ACC112 (cell line): ENCODE measurements at regions not wholly inside any gene's neighbourhood (a gene's known extent, or its start where the extent isn't known, plus 50 kb on each side); places are given as distances from the start of the nearest gene placed in this dataset.
A peak's percentile ranks its signal among the peaks of the same experiment; 100 is the strongest.

Source experiments
- H2AFZ ChIP-seq: fragments of 200-600 bp; sonication (generic); one replicate; pipeline ENCODE4 v1.6.0; 2017; ENCODE audit warnings: antibody characterized with exemption, low read length; ENCODE audit not compliant: unreplicated experiment
- H3K27ac ChIP-seq: fragments of 200-600 bp; sonication (generic); 2 replicates; pipeline ENCODE4 v1.5.1; 2014; ENCODE audit warnings: low read depth, mild to moderate bottlenecking, antibody characterized with exemption, low read length, moderate library complexity
- H3K27me3 ChIP-seq: fragments of 200-600 bp; sonication (generic); 2 replicates; pipeline ENCODE4 v1.6.1; 2014; ENCODE audit warnings: mild to moderate bottlenecking, antibody characterized with exemption, low read length, moderate library complexity, mixed read lengths; ENCODE audit not compliant: insufficient read depth
- H3K36me3 ChIP-seq: fragments of 200-600 bp; sonication (generic); 2 replicates; pipeline ENCODE4 v1.6.1; 2016; ENCODE audit warnings: mild to moderate bottlenecking, antibody characterized with exemption, low read length, moderate library complexity, mixed read lengths; ENCODE audit not compliant: insufficient read depth
- H3K4me1 ChIP-seq: fragments of 200-600 bp; sonication (generic); one replicate; pipeline ENCODE4 v1.6.1; 2016; ENCODE audit warnings: low read length, mixed read lengths; ENCODE audit not compliant: insufficient read depth, unreplicated experiment, control insufficient read depth
- H3K4me3 ChIP-seq: fragments of 200-600 bp; sonication (generic); 2 replicates; pipeline ENCODE4 v1.5.1; 2014; ENCODE audit warnings: mild to moderate bottlenecking, low read depth, low read length
- H3K79me2 ChIP-seq: fragments of 200-600 bp; sonication (generic); one replicate; pipeline ENCODE4 v1.6.0; 2016; ENCODE audit warnings: low read length; ENCODE audit not compliant: control insufficient read depth, unreplicated experiment, insufficient read depth

DNA sequence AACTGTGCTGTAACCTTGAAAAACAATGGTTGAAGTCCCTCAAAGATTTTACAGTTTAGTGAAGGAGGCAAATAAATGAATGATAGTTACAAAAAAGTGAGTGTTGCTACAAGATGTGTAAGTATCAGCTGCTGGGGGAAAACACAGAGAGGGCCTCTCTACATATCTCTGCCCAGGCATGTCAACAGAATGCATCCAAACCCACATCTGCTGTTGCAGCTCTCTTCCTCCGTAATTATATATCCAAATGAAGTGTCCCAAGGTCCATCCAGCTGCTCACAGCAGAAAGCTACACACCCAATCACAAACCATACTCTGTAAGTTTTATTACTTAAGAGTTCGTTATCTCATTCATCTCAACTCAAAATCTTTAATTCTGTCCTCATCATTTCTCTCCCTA, 584.6 kb downstream of the ANXA1 start:
- H3K27me3 ChIP-seq, result no peaks in the 10 kb centered on the region
- H3K4me3 ChIP-seq, result no peak overlapping the region

DNA sequence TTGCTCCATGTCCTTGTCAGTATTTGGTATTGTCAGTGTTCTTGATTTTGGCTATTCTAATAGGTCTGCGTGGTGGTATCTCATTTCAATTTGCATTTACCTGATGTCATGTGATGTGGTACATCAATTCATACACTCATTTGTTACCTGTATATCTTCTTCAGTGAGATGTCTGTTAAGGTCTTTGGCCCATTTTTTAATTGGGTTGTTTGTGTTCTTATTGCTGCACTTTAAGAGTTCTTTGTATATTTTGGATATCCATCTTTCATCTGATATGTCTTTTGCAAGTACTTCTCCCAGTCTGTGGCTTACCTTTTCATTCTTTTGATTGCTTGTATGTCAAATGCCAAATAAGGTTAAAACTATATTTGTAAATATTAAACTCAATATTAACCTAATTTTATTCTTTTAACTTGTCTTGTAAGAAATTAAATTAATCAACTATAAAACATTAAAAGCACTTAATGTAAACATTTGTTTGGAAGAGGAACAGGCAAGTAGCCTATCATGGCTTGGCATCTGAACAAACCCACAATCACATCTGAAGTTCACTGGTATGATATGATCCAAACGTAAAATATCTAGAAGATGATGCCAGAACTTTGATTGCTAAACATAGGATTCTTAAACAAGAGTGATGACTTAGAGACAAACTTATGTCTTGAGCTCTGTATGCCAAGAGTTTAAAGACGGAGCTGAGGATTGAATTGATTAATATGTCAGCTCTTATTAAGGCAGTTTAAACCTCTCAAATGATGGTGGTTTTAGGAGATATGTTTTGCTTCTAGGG, 587.3 kb downstream of the ANXA1 start:
- no peaks in the 10 kb centered on the region for H3K79me2 ChIP-seq
- peaks cover 13% of the 10 kb centered on the region for H3K4me1 ChIP-seq
- no peaks in the 10 kb centered on the region for H3K36me3 ChIP-seq
- H3K4me3 ChIP-seq, result no peak overlapping the region
- H2AFZ ChIP-seq, result no peak overlapping the region
- H3K27ac ChIP-seq, result no peak overlapping the region
- H3K27me3 ChIP-seq, result no peaks in the 10 kb centered on the region

More for the DNA sequence above, 584.6 kb downstream of the ANXA1 start:
- Histone ChIP-seq H3K36me3 (no peaks in the 10 kb centered on the region), H3K79me2 (no peaks in the 10 kb centered on the region), H3K4me1 (no peaks in the 10 kb centered on the region), H2AFZ (no peak overlapping the region), H3K27ac (no peak overlapping the region)

DNA sequence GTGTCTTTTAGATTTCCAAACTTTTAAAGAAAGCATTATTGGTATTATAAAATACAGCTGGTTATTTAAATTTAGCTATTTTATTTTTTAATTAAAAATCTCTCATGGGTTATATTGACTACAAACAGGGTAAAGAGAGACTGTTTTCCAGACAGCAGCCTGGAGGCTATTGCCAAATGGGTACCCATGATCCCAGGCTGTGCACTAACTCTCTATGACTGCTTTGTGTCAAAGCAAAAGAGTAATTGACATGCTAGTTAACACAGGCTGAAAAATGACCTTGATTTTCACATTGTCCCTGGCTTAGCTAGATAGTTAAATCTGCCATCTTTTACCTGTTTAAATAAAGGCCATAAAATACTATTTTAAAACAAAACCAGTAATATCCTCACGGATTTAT, 589.7 kb downstream of the ANXA1 start:
- no peaks in the 10 kb centered on the region for H3K79me2 ChIP-seq
- no peak overlapping the region for H2AFZ ChIP-seq
- peaks cover 13% of the 10 kb centered on the region for H3K4me1 ChIP-seq
- no peak overlapping the region for H3K4me3 ChIP-seq
- no peaks in the 10 kb centered on the region for H3K27me3 ChIP-seq
- no peaks in the 10 kb centered on the region for H3K36me3 ChIP-seq
- H3K27ac ChIP-seq, result no peak overlapping the region

- Histone ChIP-seq H3K36me3 (no peaks in the 10 kb centered on the region), H3K27ac (no peak overlapping the region), H3K27me3 (no peaks in the 10 kb centered on the region), H3K79me2 (no peaks in the 10 kb centered on the region), H3K4me3 (no peak overlapping the region), H3K4me1 (peaks cover 13% of the 10 kb centered on the region), H2AFZ (no peak overlapping the region)
Observed at GRCh38 chr9:73742412-73742811, 590.7 kb downstream of the ANXA1 start.

GRCh38 chr9:73743826-73744225, 592.2 kb downstream of the ANXA1 start:
- Histone ChIP-seq H2AFZ (no peak overlapping the region), H3K27ac (peak overlapping the region; percentile 37), H3K4me3 (no peak overlapping the region), H3K36me3 (no peaks in the 10 kb centered on the region), H3K79me2 (no peaks in the 10 kb centered on the region), H3K27me3 (no peaks in the 10 kb centered on the region), H3K4me1 (peaks cover 13% of the 10 kb centered on the region)

GRCh38 chr9:73745598-73745997, 593.9 kb downstream of the ANXA1 start:
- peaks cover 13% of the 10 kb centered on the region for H3K4me1 ChIP-seq
- H3K36me3 ChIP-seq, result no peaks in the 10 kb centered on the region; the same call in 1 of the 2 replicates
- H3K27ac ChIP-seq, result no peak overlapping the region

GRCh38 chr9:73753171-73753570, 601.5 kb downstream of the ANXA1 start:
- H3K27ac ChIP-seq, result no peak overlapping the region
- no peaks in the 10 kb centered on the region for H3K4me1 ChIP-seq
- H3K79me2 ChIP-seq, result no peaks in the 10 kb centered on the region
- H3K27me3 ChIP-seq, result no peaks in the 10 kb centered on the region
- H3K36me3 ChIP-seq, result no peaks in the 10 kb centered on the region; the same call in 1 of the 2 replicates
- H3K4me3 ChIP-seq, result no peak overlapping the region
- no peak overlapping the region for H2AFZ ChIP-seq

More at GRCh38 chr9:73745598-73745997, 593.9 kb downstream of the ANXA1 start:
- Histone ChIP-seq H3K4me3 (no peak overlapping the region), H3K27me3 (no peaks in the 10 kb centered on the region), H3K79me2 (no peaks in the 10 kb centered on the region), H2AFZ (no peak overlapping the region)

DNA sequence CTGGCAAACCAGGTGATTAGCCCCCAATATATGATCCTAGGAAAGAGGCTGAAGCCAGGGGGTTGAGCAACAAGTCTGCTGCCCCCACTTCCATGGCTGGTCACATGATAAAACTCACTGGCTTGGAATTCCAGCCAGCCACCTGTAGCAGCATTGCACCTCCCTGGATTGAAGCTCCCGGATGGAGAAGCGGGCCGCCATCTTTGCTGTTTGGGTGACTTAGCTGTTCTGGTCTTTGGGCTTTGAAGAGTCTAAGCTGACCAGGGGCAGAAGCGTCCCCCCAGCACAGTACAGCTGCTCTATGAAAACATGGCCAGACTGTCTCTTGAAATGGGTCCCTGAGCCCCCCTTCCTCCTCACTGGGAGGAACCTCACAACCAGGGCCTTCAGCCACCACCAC, 610.2 kb downstream of the ANXA1 start:
- Histone ChIP-seq H3K27ac (no peak overlapping the region), H3K27me3 (no peaks in the 10 kb centered on the region), H3K36me3 (no peaks in the 10 kb centered on the region), H3K4me1 (no peaks in the 10 kb centered on the region), H2AFZ (no peak overlapping the region), H3K4me3 (no peak overlapping the region), H3K79me2 (no peaks in the 10 kb centered on the region)

DNA sequence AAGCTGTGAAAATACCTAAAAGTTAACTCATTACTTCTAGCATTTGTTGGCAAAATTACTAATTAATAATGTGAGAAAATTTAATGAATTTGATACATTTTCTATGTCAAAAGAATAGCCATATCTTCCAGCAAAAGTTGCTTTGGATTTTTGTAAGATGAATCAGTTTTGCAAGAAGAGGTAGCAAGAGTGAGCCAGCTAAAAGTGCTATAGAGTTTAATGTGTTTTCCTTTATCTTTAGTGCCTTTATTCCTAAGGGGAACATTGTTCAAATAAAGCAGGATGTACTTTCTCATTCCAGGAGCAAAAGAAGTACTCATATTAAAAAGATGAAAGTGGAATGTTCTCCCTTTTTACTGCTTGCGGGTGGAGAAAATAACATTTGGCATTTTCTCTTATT, 622.2 kb downstream of the ANXA1 start:
- no peaks in the 10 kb centered on the region for H3K27me3 ChIP-seq
- no peaks in the 10 kb centered on the region for H3K79me2 ChIP-seq
- H3K4me1 ChIP-seq, result peaks cover 25% of the 10 kb centered on the region
- H3K36me3 ChIP-seq, result no peaks in the 10 kb centered on the region
- H2AFZ ChIP-seq, result peak overlapping the region; percentile 5
- peak overlapping the region; percentile 53 for H3K27ac ChIP-seq
- peak overlapping the region; percentile 27; the same call in 1 of the 2 replicates for H3K4me3 ChIP-seq

GRCh38 chr9:73775757-73776156, 624.1 kb downstream of the ANXA1 start:
- Histone ChIP-seq H3K27ac (peak overlapping the region; percentile 46), H2AFZ (peak overlapping the region; percentile 72), H3K36me3 (no peaks in the 10 kb centered on the region), H3K79me2 (no peaks in the 10 kb centered on the region), H3K4me1 (peaks cover 35% of the 10 kb centered on the region), H3K27me3 (no peaks in the 10 kb centered on the region), H3K4me3 (no peak overlapping the region)

- Histone ChIP-seq H3K27ac (peak overlapping the region; percentile 72), H3K27me3 (no peaks in the 10 kb centered on the region), H3K79me2 (no peaks in the 10 kb centered on the region), H3K36me3 (no peaks in the 10 kb centered on the region), H3K4me3 (peak overlapping the region; percentile 43; the same call in 1 of the 2 replicates), H2AFZ (no peak overlapping the region), H3K4me1 (peaks cover 29% of the 10 kb centered on the region)
Observed at GRCh38 chr9:73780916-73781315, 629.3 kb downstream of the ANXA1 start.
